ENCODE measurements at regions not wholly inside any gene's neighbourhood (a gene's known extent, or its start where the extent isn't known, plus 50 kb on each side); places are given as distances from the start of the nearest gene placed in this dataset.

GRCh38 chr22:40112595-40112994 is 65.1 kb upstream of the TNRC6B start:
- no peak for DNase-seq
- WGBS (ENCODE audit: extremely low coverage, insufficient coverage, insufficient read length) = no CpG with 5 or more reads among the region's 3 CpGs
- Histone ChIP-seq H3K27me3 (ENCODE audit: insufficient read depth, low read length) (no peaks in the 10 kb centered on the region), H3K4ac (ENCODE audit: low read depth, low read length) (no peak overlapping the region), H3K4me3 (ENCODE audit: low read depth, low read length) (no peak overlapping the region), H2BK5ac (ENCODE audit: low read depth, low read length, poor library complexity) (no peak overlapping the region), H2BK120ac (ENCODE audit: insufficient read depth, low read length, poor library complexity) (no peak overlapping the region), H4K91ac (ENCODE audit: low read depth, low read length) (no peak overlapping the region), H3K79me2 (ENCODE audit: control insufficient read depth, insufficient read depth, low read length, poor library complexity) (no peaks in the 10 kb centered on the region), H3K9me3 (ENCODE audit: insufficient read depth, low read depth, low read length) (peaks cover 5% of the 10 kb centered on the region), H2AFZ (ENCODE audit: insufficient read depth, low read length, poor library complexity) (no peak overlapping the region), H3K4me2 (ENCODE audit: low read length) (no peak overlapping the region), H3K36me3 (ENCODE audit: control insufficient read depth in 1 of 2, insufficient read depth in 2 of 2, low read length in 2 of 2) (no peaks in the 10 kb centered on the region), H3K27ac (ENCODE audit: low read depth, low read length) (no peak overlapping the region), H3K23ac (ENCODE audit: low read length) (no peak overlapping the region), H3K18ac (ENCODE audit: low read length) (no peak overlapping the region), H3K79me1 (ENCODE audit: low read length) (no peaks in the 10 kb centered on the region), H3K9ac (ENCODE audit: low read length) (no peak overlapping the region), H2AK5ac (ENCODE audit: low read length) (no peak overlapping the region), H4K12ac (ENCODE audit: low read depth, low read length) (no peak overlapping the region), H3K14ac (ENCODE audit: low read length) (no peak overlapping the region), H3K4me1 (ENCODE audit: control insufficient read depth in 1 of 2, insufficient read depth in 2 of 2, low read length in 2 of 2) (no peaks in the 10 kb centered on the region), H2BK12ac (ENCODE audit: low read length) (no peak overlapping the region), H4K8ac (ENCODE audit: low read depth, low read length) (no peak overlapping the region)

GRCh38 chr22:40113696-40114095 is 64.0 kb upstream of the TNRC6B start:
- DNase-seq = no peak
- Histone ChIP-seq H3K23ac (ENCODE audit: low read length) (no peak overlapping the region), H4K8ac (ENCODE audit: low read depth, low read length) (no peak overlapping the region), H2AFZ (ENCODE audit: insufficient read depth, low read length, poor library complexity) (no peak overlapping the region), H2BK120ac (ENCODE audit: insufficient read depth, low read length, poor library complexity) (no peak overlapping the region), H2BK12ac (ENCODE audit: low read length) (no peak overlapping the region), H3K14ac (ENCODE audit: low read length) (no peak overlapping the region), H3K36me3 (ENCODE audit: control insufficient read depth in 1 of 2, insufficient read depth in 2 of 2, low read length in 2 of 2) (no peaks in the 10 kb centered on the region), H2BK5ac (ENCODE audit: low read depth, low read length, poor library complexity) (no peak overlapping the region), H3K4me1 (ENCODE audit: control insufficient read depth in 1 of 2, insufficient read depth in 2 of 2, low read length in 2 of 2) (no peaks in the 10 kb centered on the region), H3K18ac (ENCODE audit: low read length) (no peak overlapping the region), H3K4me3 (ENCODE audit: low read depth, low read length) (no peak overlapping the region), H3K9me3 (ENCODE audit: insufficient read depth, low read depth, low read length) (peaks cover 5% of the 10 kb centered on the region), H3K4ac (ENCODE audit: low read depth, low read length) (no peak overlapping the region), H3K27me3 (ENCODE audit: insufficient read depth, low read length) (no peaks in the 10 kb centered on the region), H3K79me1 (ENCODE audit: low read length) (no peaks in the 10 kb centered on the region), H4K91ac (ENCODE audit: low read depth, low read length) (no peak overlapping the region), H4K12ac (ENCODE audit: low read depth, low read length) (no peak overlapping the region), H2AK5ac (ENCODE audit: low read length) (no peak overlapping the region), H3K9ac (ENCODE audit: low read length) (no peak overlapping the region), H3K27ac (ENCODE audit: low read depth, low read length) (no peak overlapping the region), H3K79me2 (ENCODE audit: control insufficient read depth, insufficient read depth, low read length, poor library complexity) (no peaks in the 10 kb centered on the region), H3K4me2 (ENCODE audit: low read length) (no peak overlapping the region)
- WGBS (ENCODE audit: extremely low coverage, insufficient coverage, insufficient read length) = no CpG with 5 or more reads among the region's 2 CpGs

GRCh38 chr22:40114411-40114810 is 63.3 kb upstream of the TNRC6B start:
- Histone ChIP-seq H3K79me2 (ENCODE audit: control insufficient read depth, insufficient read depth, low read length, poor library complexity) (no peaks in the 10 kb centered on the region), H3K9me3 (ENCODE audit: insufficient read depth, low read depth, low read length) (peaks cover 5% of the 10 kb centered on the region), H3K36me3 (ENCODE audit: control insufficient read depth in 1 of 2, insufficient read depth in 2 of 2, low read length in 2 of 2) (no peaks in the 10 kb centered on the region), H2AK5ac (ENCODE audit: low read length) (no peak overlapping the region), H3K27me3 (ENCODE audit: insufficient read depth, low read length) (no peaks in the 10 kb centered on the region), H3K9ac (ENCODE audit: low read length) (no peak overlapping the region), H3K4ac (ENCODE audit: low read depth, low read length) (no peak overlapping the region), H3K4me3 (ENCODE audit: low read depth, low read length) (no peak overlapping the region), H3K18ac (ENCODE audit: low read length) (no peak overlapping the region), H2AFZ (ENCODE audit: insufficient read depth, low read length, poor library complexity) (no peak overlapping the region), H3K23ac (ENCODE audit: low read length) (no peak overlapping the region), H2BK120ac (ENCODE audit: insufficient read depth, low read length, poor library complexity) (no peak overlapping the region), H4K91ac (ENCODE audit: low read depth, low read length) (no peak overlapping the region), H3K27ac (ENCODE audit: low read depth, low read length) (no peak overlapping the region), H3K14ac (ENCODE audit: low read length) (no peak overlapping the region), H2BK5ac (ENCODE audit: low read depth, low read length, poor library complexity) (no peak overlapping the region), H3K4me1 (ENCODE audit: control insufficient read depth in 1 of 2, insufficient read depth in 2 of 2, low read length in 2 of 2) (no peaks in the 10 kb centered on the region), H4K8ac (ENCODE audit: low read depth, low read length) (no peak overlapping the region), H2BK12ac (ENCODE audit: low read length) (no peak overlapping the region), H4K12ac (ENCODE audit: low read depth, low read length) (no peak overlapping the region), H3K79me1 (ENCODE audit: low read length) (no peaks in the 10 kb centered on the region), H3K4me2 (ENCODE audit: low read length) (no peak overlapping the region)
- DNase-seq = peak; percentile 88 to 95
- WGBS (ENCODE audit: extremely low coverage, insufficient coverage, insufficient read length) = no CpG with 5 or more reads among the region's 6 CpGs

- Histone ChIP-seq H3K4me3 (ENCODE audit: low read depth, low read length) (no peak overlapping the region), H2BK5ac (ENCODE audit: low read depth, low read length, poor library complexity) (no peak overlapping the region), H2BK120ac (ENCODE audit: insufficient read depth, low read length, poor library complexity) (no peak overlapping the region), H3K4ac (ENCODE audit: low read depth, low read length) (no peak overlapping the region), H3K27ac (ENCODE audit: low read depth, low read length) (no peak overlapping the region), H2BK12ac (ENCODE audit: low read length) (no peak overlapping the region), H4K12ac (ENCODE audit: low read depth, low read length) (no peak overlapping the region), H2AFZ (ENCODE audit: insufficient read depth, low read length, poor library complexity) (no peak overlapping the region), H3K4me2 (ENCODE audit: low read length) (no peak overlapping the region), H3K27me3 (ENCODE audit: insufficient read depth, low read length) (no peaks in the 10 kb centered on the region), H4K8ac (ENCODE audit: low read depth, low read length) (no peak overlapping the region), H3K36me3 (ENCODE audit: control insufficient read depth in 1 of 2, insufficient read depth in 2 of 2, low read length in 2 of 2) (no peaks in the 10 kb centered on the region), H3K14ac (ENCODE audit: low read length) (no peak overlapping the region), H3K9ac (ENCODE audit: low read length) (no peak overlapping the region), H2AK5ac (ENCODE audit: low read length) (no peak overlapping the region), H3K23ac (ENCODE audit: low read length) (no peak overlapping the region), H3K18ac (ENCODE audit: low read length) (no peak overlapping the region), H3K79me2 (ENCODE audit: control insufficient read depth, insufficient read depth, low read length, poor library complexity) (no peaks in the 10 kb centered on the region), H3K9me3 (ENCODE audit: insufficient read depth, low read depth, low read length) (peaks cover 1% of the 10 kb centered on the region), H3K79me1 (ENCODE audit: low read length) (no peaks in the 10 kb centered on the region), H4K91ac (ENCODE audit: low read depth, low read length) (no peak overlapping the region), H3K4me1 (ENCODE audit: control insufficient read depth in 1 of 2, insufficient read depth in 2 of 2, low read length in 2 of 2) (no peaks in the 10 kb centered on the region)
- no peak for DNase-seq
- no CpG with 5 or more reads among the region's 4 CpGs for WGBS (ENCODE audit: extremely low coverage, insufficient coverage, insufficient read length)
These were observed 61.1 kb upstream of the TNRC6B start for GRCh38 chr22:40116496-40117200.

Data from trophoblast cell (in vitro differentiated cells and primary cell).